Ishikawa (cell line): ENCODE measurements at regions not wholly inside any gene's neighbourhood (a gene's known extent, or its start where the extent isn't known, plus 50 kb on each side); places are given as distances from the start of the nearest gene placed in this dataset.

Experiments used
- RAD21 ChIP-seq: IDR thresholded peaks from 2 replicates; pipeline ENCODE4 v1.6.1; 2012; ENCODE audit warnings: low read depth
- TAF1 ChIP-seq: IDR thresholded peaks from 2 replicates; pipeline ENCODE4 v1.6.1; 2012; ENCODE audit warnings: low read depth, mild to moderate bottlenecking
- TF ChIP-seq, protein P1 (sequence below): IDR thresholded peaks from 2 replicates; pipeline ENCODE4 v1.6.1; 2012; ENCODE audit warnings: low read depth, mild to moderate bottlenecking

DNA sequence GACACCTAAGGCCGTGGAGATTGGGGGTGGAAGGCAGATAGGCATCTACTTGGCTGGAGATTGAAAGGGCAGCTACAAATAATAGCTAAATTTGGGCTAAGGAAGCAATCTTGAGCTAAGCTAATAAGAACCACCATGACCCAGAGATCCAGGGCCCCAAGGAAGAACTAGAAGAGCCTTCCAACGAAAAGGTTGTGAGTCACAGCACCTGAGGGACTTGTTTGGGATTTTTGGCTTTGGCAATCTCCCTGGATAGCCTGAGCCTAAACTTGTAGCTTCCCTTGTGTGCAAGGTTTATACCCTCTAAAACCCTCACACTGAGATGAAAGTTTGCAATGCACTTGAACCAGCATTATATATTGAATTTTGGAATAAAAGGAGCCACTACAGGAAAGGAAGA, 364.0 kb upstream of the IL12A start:
- TF ChIP-seq TAF1 (no peak), RAD21 (no peak)
- TF ChIP-seq, protein P1, sequence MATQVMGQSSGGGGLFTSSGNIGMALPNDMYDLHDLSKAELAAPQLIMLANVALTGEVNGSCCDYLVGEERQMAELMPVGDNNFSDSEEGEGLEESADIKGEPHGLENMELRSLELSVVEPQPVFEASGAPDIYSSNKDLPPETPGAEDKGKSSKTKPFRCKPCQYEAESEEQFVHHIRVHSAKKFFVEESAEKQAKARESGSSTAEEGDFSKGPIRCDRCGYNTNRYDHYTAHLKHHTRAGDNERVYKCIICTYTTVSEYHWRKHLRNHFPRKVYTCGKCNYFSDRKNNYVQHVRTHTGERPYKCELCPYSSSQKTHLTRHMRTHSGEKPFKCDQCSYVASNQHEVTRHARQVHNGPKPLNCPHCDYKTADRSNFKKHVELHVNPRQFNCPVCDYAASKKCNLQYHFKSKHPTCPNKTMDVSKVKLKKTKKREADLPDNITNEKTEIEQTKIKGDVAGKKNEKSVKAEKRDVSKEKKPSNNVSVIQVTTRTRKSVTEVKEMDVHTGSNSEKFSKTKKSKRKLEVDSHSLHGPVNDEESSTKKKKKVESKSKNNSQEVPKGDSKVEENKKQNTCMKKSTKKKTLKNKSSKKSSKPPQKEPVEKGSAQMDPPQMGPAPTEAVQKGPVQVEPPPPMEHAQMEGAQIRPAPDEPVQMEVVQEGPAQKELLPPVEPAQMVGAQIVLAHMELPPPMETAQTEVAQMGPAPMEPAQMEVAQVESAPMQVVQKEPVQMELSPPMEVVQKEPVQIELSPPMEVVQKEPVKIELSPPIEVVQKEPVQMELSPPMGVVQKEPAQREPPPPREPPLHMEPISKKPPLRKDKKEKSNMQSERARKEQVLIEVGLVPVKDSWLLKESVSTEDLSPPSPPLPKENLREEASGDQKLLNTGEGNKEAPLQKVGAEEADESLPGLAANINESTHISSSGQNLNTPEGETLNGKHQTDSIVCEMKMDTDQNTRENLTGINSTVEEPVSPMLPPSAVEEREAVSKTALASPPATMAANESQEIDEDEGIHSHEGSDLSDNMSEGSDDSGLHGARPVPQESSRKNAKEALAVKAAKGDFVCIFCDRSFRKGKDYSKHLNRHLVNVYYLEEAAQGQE = no peak
